ENCODE measurements at regions not wholly inside any gene's neighbourhood (a gene's known extent, or its start where the extent isn't known, plus 50 kb on each side); places are given as distances from the start of the nearest gene placed in this dataset.
"Not testable (repeated sequence)": the region's sequence is repeated elsewhere in the genome, so short reads cannot be mapped to it uniquely, and the experiment has no call there.

GRCh38 chr21:6573576-6573975 is 3947.8 kb upstream of the TPTE start:
- not testable (repeated sequence) for TF ChIP-seq CTCF (IDR thresholded peaks at IDR 0.05 in 2 of 3, conservative IDR thresholded peaks at IDR 0.05 in 1 of 3; ENCODE audit: insufficient read depth in 2 of 3, low read depth in 1 of 3, low read length in 3 of 3); PATZ1 (CRISPR knock-in tag; IDR thresholded peaks at IDR 0.05; ENCODE audit: borderline replicate concordance); ZNF232 (CRISPR knock-in tag; IDR thresholded peaks at IDR 0.05); PHF8 (IDR thresholded peaks at IDR 0.05; ENCODE audit: borderline replicate concordance, low read length); TEAD4 (IDR thresholded peaks at IDR 0.05; ENCODE audit: low read length); TEAD4 (CRISPR knock-in tag; IDR thresholded peaks at IDR 0.05; ENCODE audit: borderline replicate concordance); CAMTA2 (CRISPR knock-in tag; conservative IDR thresholded peaks at IDR 0.05); TCF7 (IDR thresholded peaks at IDR 0.05; ENCODE audit: borderline replicate concordance); POLR2A (conservative IDR thresholded peaks at IDR 0.05); HIVEP1 (CRISPR knock-in tag; IDR thresholded peaks at IDR 0.05); SRF (CRISPR knock-in tag; IDR thresholded peaks at IDR 0.05)

Data from K562 (cell line).